Activated T-cell treated with anti-CD3 and anti-CD28 coated beads, Interleukin-2, amount 50 U/mL, for 72 hours (primary cell): ENCODE measurements at regions not wholly inside any gene's neighbourhood (a gene's known extent, or its start where the extent isn't known, plus 50 kb on each side); places are given as distances from the start of the nearest gene placed in this dataset.

Experiments
- ATAC-seq, 2 donors: fragments of 150-1000 bp; cut with Tn5 transposase; replicated peaks in 1 of 2; 2 replicates each; pipeline ENCODE4 v1.10.0; 2021; ENCODE audit warnings: moderate library complexity in 2 of 2, mild to moderate bottlenecking in 1 of 2
- DNase-seq, 2 donors: peaks; one replicate each; pipeline ENCODE4 v3.0.0; 2021 to 2022; ENCODE audit warnings: mixed read lengths in 1 of 2
- H3K27ac Mint-ChIP-seq: one replicate; pipeline ENCODE4 v1.8.0; 2022; ENCODE audit warnings: mild to moderate bottlenecking, moderate library complexity, mixed read lengths
- H3K27me3 Mint-ChIP-seq: one replicate; pipeline ENCODE4 v1.8.0; 2022; ENCODE audit warnings: low read depth, mixed read lengths
- H3K36me3 Mint-ChIP-seq, 2 donors: one replicate each; pipeline ENCODE4 v1.8.0; 2022; ENCODE audit warnings: mixed read lengths in 2 of 2, mild to moderate bottlenecking in 1 of 2; ENCODE audit not compliant: insufficient read depth in 2 of 2
- H3K4me1 Mint-ChIP-seq: one replicate; pipeline ENCODE4 v1.8.0; 2022; ENCODE audit warnings: low read depth, mixed read lengths
- H3K4me3 Mint-ChIP-seq, 2 donors: one replicate each; pipeline ENCODE4 v1.8.0; 2022; ENCODE audit warnings: mild to moderate bottlenecking in 2 of 2, mixed read lengths in 2 of 2, moderate library complexity in 2 of 2
- H3K9me3 Mint-ChIP-seq, 2 donors: one replicate each; pipeline ENCODE4 v1.8.0; 2022; ENCODE audit warnings: mixed read lengths in 2 of 2

- Mint-ChIP-seq H3K4me3 (no peak overlapping the region), H3K4me1 (peaks cover 35% of the 10 kb centered on the region), H3K27ac (no peak overlapping the region), H3K27me3 (no peaks in the 10 kb centered on the region), H3K36me3 (peaks cover 6 to 27% of the 10 kb centered on the region in 2 donors), H3K9me3 (peaks cover 0 to 13% of the 10 kb centered on the region in 2 donors)
- no peak for DNase-seq
- no peak for ATAC-seq
Observed at GRCh38 chr2:7508296-7508943, 591.2 kb downstream of the RNF144A start.

GRCh38 chr2:7510353-7510752 lies 593.1 kb downstream of the RNF144A start:
- H3K27me3 Mint-ChIP-seq: no peaks in the 10 kb centered on the region
- H3K27ac Mint-ChIP-seq: no peak overlapping the region
- peaks cover 52% of the 10 kb centered on the region for H3K4me1 Mint-ChIP-seq
- DNase-seq: no peak
- no peak for ATAC-seq
- H3K9me3 Mint-ChIP-seq: peaks cover 0 to 15% of the 10 kb centered on the region in 2 donors
- peaks cover 8 to 27% of the 10 kb centered on the region in 2 donors for H3K36me3 Mint-ChIP-seq
- no peak overlapping the region for H3K4me3 Mint-ChIP-seq

DNA sequence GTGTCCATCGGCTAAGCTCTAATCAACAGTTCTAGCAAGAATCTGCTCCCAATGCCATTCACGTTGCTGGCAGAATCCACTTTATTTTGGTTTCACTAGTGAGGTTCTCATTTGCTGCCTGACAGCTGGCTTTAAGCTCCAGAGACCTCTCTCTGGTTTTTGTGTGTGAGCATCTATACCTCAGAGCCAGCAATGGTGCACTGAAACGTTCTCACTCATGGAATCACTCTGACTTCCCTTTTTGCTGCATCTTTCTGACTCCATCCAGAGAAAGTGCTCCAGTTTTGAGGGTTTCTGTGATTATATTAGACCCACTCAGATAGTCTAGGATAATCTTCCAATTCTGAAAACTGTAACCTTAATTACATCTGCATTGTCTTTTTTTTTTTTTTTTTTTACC lies 596.6 kb downstream of the RNF144A start:
- no peak for DNase-seq
- no peak for ATAC-seq
- Mint-ChIP-seq H3K27me3 (no peaks in the 10 kb centered on the region), H3K9me3 (peaks cover 2 to 15% of the 10 kb centered on the region in 2 donors), H3K4me1 (peaks cover 77% of the 10 kb centered on the region), H3K4me3 (no peak overlapping the region), H3K27ac (no peak overlapping the region), H3K36me3 (peaks cover 13 to 27% of the 10 kb centered on the region in 2 donors)

DNA sequence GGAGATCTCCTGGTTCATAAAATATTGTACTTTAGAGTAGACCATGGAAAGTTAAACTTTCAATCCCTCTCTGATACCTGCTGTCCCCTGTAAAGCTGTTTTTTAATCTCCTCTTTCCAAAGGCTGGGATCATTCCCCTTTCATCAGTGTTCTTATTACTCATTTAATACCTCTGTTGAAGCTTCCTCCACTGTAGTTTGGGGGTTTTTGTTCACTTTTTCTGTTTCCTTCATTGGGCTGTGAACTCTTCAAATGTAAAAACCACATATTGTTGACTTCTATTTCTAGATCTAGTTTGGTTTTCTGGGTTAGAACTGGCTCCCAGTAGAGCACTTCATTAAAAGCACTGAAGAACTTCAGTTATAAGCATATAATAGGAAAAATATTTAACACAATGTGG lies 598.1 kb downstream of the RNF144A start:
- Mint-ChIP-seq H3K9me3 (peaks cover 2 to 14% of the 10 kb centered on the region in 2 donors), H3K36me3 (peaks cover 10 to 22% of the 10 kb centered on the region in 2 donors), H3K27me3 (no peaks in the 10 kb centered on the region), H3K4me3 (peak overlapping the region; percentile 58 to 63), H3K4me1 (peaks cover 78% of the 10 kb centered on the region), H3K27ac (peak overlapping the region; percentile 94)
- ATAC-seq: no peak
- no peak for DNase-seq

- peaks cover 2 to 13% of the 10 kb centered on the region in 2 donors for H3K9me3 Mint-ChIP-seq
- peak overlapping the region; percentile 60 to 73 for H3K4me3 Mint-ChIP-seq
- H3K27ac Mint-ChIP-seq: no peak overlapping the region
- H3K4me1 Mint-ChIP-seq: peaks cover 76% of the 10 kb centered on the region
- no peaks in the 10 kb centered on the region for H3K27me3 Mint-ChIP-seq
- no peak for DNase-seq
- peaks cover 10 to 15% of the 10 kb centered on the region in 2 donors for H3K36me3 Mint-ChIP-seq
- peak in 1 of 2 donors; percentile 57 for ATAC-seq
Observed at GRCh38 chr2:7516484-7517063, 599.4 kb downstream of the RNF144A start.

- peaks cover 2 to 12% of the 10 kb centered on the region in 2 donors for H3K9me3 Mint-ChIP-seq
- H3K36me3 Mint-ChIP-seq: peaks cover 10 to 15% of the 10 kb centered on the region in 2 donors
- no peaks in the 10 kb centered on the region for H3K27me3 Mint-ChIP-seq
- ATAC-seq (peak; percentile 93 to 94), DNase-seq (peak; percentile 44 to 47)
- H3K4me1 Mint-ChIP-seq: peaks cover 78% of the 10 kb centered on the region
- H3K4me3 Mint-ChIP-seq: peak overlapping the region; percentile 60 to 73
- peak overlapping the region; percentile 85 for H3K27ac Mint-ChIP-seq
Observed at GRCh38 chr2:7517088-7517487, 599.9 kb downstream of the RNF144A start.

DNA sequence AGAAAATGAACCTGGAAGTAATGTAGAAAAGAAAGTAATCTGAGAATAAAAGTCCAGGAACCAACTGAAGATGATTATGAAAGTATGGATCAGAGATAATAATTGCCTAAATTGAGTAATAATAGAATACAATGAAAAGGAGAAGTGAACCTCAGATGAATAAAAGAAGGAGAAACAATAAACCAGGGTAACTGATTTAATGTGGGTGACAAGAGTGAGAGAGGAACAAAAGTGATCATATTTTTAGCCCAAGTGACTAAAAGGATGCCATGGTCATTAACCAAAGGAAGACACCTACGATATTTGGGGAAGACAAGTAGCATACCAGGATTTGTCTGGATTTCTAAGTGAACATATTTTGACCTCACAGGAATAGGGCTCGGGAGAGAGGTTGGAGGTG lies 600.6 kb downstream of the RNF144A start:
- H3K27me3 Mint-ChIP-seq: no peaks in the 10 kb centered on the region
- peaks cover 2 to 4% of the 10 kb centered on the region in 2 donors for H3K9me3 Mint-ChIP-seq
- H3K36me3 Mint-ChIP-seq: peaks cover 7% of the 10 kb centered on the region in 2 donors
- H3K4me3 Mint-ChIP-seq: peak overlapping the region; percentile 42 to 74
- peaks cover 79% of the 10 kb centered on the region for H3K4me1 Mint-ChIP-seq
- peak overlapping the region; percentile 97 for H3K27ac Mint-ChIP-seq
- ATAC-seq: no peak
- DNase-seq: no peak

DNA sequence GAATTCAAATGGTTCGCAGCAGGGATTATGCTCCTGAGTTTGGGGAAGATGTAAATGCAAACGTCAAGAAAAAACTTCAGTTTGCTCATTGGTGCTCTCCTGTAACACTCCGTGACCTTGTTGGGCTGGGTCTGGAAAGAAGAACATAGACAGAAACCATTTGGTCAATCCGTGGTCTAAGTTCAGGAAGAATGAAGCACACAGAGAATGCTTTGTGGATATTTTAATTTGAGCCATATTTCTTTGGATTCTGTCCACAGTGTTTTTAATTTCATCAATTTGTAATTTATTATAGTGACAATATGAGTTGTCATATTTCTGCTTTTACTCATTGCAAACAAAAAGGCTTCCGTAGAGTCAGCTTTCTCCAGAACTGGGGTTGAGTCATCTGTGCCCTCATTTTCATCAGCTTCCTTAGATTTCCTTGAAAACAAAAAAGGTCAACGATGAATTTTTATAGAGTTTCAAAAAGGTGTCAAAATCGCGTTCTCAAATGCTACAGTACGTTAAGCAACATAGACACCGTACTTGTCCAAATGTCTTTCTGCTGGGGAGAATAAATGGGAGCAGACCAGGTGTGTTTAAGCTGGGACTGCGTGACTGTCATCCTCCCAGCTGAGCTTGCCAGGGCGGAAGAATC lies 606.4 kb downstream of the RNF144A start:
- H3K4me3 Mint-ChIP-seq: peak overlapping the region; percentile 63 to 84
- no peaks in the 10 kb centered on the region for H3K27me3 Mint-ChIP-seq
- peaks cover 11 to 14% of the 10 kb centered on the region in 2 donors for H3K9me3 Mint-ChIP-seq
- H3K4me1 Mint-ChIP-seq: peaks cover 80% of the 10 kb centered on the region
- DNase-seq: no peak
- H3K36me3 Mint-ChIP-seq: peaks cover 19 to 36% of the 10 kb centered on the region in 2 donors
- ATAC-seq: peak; percentile 58 to 66
- H3K27ac Mint-ChIP-seq: peak overlapping the region; percentile 97

GRCh38 chr2:7524195-7524594 lies 607.0 kb downstream of the RNF144A start:
- peak overlapping the region; percentile 97 for H3K27ac Mint-ChIP-seq
- ATAC-seq: peak; percentile 58 to 69
- peaks cover 25 to 42% of the 10 kb centered on the region in 2 donors for H3K36me3 Mint-ChIP-seq
- peak overlapping the region; percentile 63 to 84 for H3K4me3 Mint-ChIP-seq
- no peaks in the 10 kb centered on the region for H3K27me3 Mint-ChIP-seq
- no peak for DNase-seq
- H3K4me1 Mint-ChIP-seq: peaks cover 80% of the 10 kb centered on the region
- H3K9me3 Mint-ChIP-seq: peaks cover 17 to 20% of the 10 kb centered on the region in 2 donors

- peaks cover 35 to 56% of the 10 kb centered on the region in 2 donors for H3K36me3 Mint-ChIP-seq
- ATAC-seq (no peak), DNase-seq (no peak)
- peaks cover 90% of the 10 kb centered on the region for H3K4me1 Mint-ChIP-seq
- H3K27me3 Mint-ChIP-seq: no peaks in the 10 kb centered on the region
- H3K9me3 Mint-ChIP-seq: peaks cover 23 to 25% of the 10 kb centered on the region in 2 donors
- H3K27ac Mint-ChIP-seq: peak overlapping the region; percentile 2
- H3K4me3 Mint-ChIP-seq: peak overlapping the region; percentile 48 to 63
Observed at GRCh38 chr2:7525746-7526145, 608.5 kb downstream of the RNF144A start.

DNA sequence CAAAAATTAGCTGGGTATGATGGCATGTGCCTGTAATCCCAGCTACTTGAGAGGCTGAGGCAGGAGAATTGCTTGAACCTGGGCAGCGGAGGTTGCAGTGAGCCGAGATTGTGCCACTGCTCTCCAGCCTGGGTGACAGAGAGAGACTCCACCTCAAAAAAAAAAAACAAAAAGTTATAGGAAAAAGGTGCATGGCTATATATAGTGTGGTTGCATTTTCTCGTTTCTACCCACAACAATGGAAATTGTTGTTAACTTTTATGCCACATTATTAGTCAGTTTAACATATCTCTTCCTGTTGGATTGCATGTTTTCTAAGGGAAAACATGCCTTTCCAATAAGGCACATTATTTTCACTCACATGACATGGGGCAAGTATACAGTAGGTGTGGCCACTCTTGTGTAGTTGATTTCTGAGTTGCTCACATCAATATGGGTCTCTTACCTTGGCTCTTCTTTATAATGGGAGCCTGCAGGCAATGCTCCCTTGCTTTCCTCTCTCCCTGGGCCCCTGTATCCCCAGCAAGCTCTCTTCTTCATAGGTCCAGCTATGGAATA lies 610.0 kb downstream of the RNF144A start:
- Mint-ChIP-seq H3K27me3 (no peaks in the 10 kb centered on the region), H3K4me1 (peaks cover 77% of the 10 kb centered on the region), H3K9me3 (peaks cover 31% of the 10 kb centered on the region in 2 donors), H3K27ac (no peak overlapping the region), H3K36me3 (peaks cover 48 to 70% of the 10 kb centered on the region in 2 donors), H3K4me3 (no peak overlapping the region)
- DNase-seq (no peak), ATAC-seq (peak; percentile 24 to 51)

DNA sequence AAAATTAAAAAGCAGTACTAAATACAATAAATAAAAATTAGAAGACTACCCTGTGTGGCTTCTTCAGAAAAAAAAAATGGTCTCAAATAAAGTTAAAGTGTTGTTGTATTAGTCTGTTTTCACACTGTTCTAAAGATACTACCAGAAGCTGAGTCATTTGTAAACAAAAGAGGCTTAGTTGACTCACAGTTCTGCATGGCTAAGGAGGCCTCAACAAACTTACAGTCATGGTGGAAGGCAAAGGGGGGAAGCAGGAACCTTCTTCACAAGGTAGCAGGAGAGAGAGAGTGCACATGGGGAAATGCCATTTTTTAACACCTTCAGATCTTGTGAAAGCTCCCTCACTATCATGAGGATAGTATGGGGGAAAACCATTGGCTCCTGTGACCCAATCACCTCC lies 612.8 kb downstream of the RNF144A start:
- no peak overlapping the region for H3K4me3 Mint-ChIP-seq
- peak overlapping the region; percentile 21 for H3K27ac Mint-ChIP-seq
- peak; percentile 68 to 78 for ATAC-seq
- peaks cover 56 to 82% of the 10 kb centered on the region in 2 donors for H3K36me3 Mint-ChIP-seq
- H3K27me3 Mint-ChIP-seq: no peaks in the 10 kb centered on the region
- H3K4me1 Mint-ChIP-seq: peaks cover 67% of the 10 kb centered on the region
- DNase-seq: peak in 1 of 2 donors; percentile 22
- H3K9me3 Mint-ChIP-seq: peaks cover 33 to 38% of the 10 kb centered on the region in 2 donors

- Mint-ChIP-seq H3K4me1 (peaks cover 67% of the 10 kb centered on the region), H3K4me3 (peak overlapping the region; percentile 36 to 53), H3K9me3 (peaks cover 29 to 38% of the 10 kb centered on the region in 2 donors), H3K27me3 (no peaks in the 10 kb centered on the region), H3K27ac (peak overlapping the region; percentile 18), H3K36me3 (peaks cover 48 to 83% of the 10 kb centered on the region in 2 donors)
- ATAC-seq: peak; percentile 44 to 45
- no peak for DNase-seq
Observed at GRCh38 chr2:7539077-7539476, 621.9 kb downstream of the RNF144A start.
